GM10266 (cell line): ENCODE measurements at regions not wholly inside any gene's neighbourhood (a gene's known extent, or its start where the extent isn't known, plus 50 kb on each side); places are given as distances from the start of the nearest gene placed in this dataset.

Source experiments
- DNase-seq: peaks from one replicate; pipeline ENCODE4 v3.0.0; 2012; ENCODE audit errors: extremely low spot score
- TF ChIP-seq, protein P1 (sequence below): IDR thresholded peaks from 2 replicates; pipeline ENCODE4 v1.5.1; 2012; ENCODE audit warnings: mild to moderate bottlenecking, low read depth; ENCODE audit not compliant: control insufficient read depth, insufficient read depth; ENCODE audit errors: missing control alignments

- no peak for DNase-seq
- TF ChIP-seq, protein P1, sequence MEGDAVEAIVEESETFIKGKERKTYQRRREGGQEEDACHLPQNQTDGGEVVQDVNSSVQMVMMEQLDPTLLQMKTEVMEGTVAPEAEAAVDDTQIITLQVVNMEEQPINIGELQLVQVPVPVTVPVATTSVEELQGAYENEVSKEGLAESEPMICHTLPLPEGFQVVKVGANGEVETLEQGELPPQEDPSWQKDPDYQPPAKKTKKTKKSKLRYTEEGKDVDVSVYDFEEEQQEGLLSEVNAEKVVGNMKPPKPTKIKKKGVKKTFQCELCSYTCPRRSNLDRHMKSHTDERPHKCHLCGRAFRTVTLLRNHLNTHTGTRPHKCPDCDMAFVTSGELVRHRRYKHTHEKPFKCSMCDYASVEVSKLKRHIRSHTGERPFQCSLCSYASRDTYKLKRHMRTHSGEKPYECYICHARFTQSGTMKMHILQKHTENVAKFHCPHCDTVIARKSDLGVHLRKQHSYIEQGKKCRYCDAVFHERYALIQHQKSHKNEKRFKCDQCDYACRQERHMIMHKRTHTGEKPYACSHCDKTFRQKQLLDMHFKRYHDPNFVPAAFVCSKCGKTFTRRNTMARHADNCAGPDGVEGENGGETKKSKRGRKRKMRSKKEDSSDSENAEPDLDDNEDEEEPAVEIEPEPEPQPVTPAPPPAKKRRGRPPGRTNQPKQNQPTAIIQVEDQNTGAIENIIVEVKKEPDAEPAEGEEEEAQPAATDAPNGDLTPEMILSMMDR, result no peak
Measured at GRCh38 chr11:80562523-80563125, 1121.8 kb upstream of the TENM4 start.

DNA sequence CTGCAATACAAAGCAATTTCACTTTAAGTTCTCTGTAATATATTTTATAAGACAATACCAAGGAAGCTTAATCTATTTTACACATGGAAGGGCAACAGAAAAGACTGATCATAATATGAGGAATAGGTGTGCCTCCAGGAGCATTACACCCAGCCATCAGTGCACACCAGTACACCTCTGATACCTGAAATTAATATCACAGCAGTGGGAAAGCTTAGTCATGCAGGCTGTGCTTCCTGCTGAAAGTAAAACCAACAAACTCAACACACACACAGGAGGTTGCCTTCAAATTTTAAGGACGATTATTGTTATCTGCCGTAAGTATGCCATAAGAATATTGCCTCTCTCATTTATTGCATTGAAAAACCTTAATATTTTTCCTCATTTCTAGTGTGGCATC, 1119.1 kb upstream of the TENM4 start:
- no peak for DNase-seq
- TF ChIP-seq, protein P1, result no peak

- no peak for DNase-seq
- TF ChIP-seq, protein P1, result no peak
Measured at GRCh38 chr11:80553565-80553964, 1112.7 kb upstream of the TENM4 start.

GRCh38 chr11:80542704-80543103, 1101.9 kb upstream of the TENM4 start:
- DNase-seq, result no peak
- TF ChIP-seq, protein P1, result no peak

DNA sequence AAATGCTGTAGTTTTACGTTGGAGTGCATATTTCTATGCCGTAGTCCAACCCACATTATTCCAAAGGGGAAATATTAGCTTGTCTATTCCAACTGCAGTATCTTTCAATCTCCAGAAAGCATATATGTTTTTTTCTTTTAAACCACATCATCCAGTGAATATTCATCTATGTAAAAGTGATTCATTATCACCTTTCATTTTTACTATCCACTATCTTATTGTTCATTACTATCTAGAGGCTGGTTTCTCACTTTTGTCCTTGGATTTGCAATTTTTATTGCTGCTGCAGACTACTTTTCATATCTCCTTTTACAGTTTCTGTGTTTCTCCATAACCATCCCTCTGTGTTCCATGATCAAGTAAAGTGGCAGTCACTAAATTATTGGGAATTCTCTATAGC, 1097.2 kb upstream of the TENM4 start:
- TF ChIP-seq, protein P1, result no peak
- no peak for DNase-seq

DNA sequence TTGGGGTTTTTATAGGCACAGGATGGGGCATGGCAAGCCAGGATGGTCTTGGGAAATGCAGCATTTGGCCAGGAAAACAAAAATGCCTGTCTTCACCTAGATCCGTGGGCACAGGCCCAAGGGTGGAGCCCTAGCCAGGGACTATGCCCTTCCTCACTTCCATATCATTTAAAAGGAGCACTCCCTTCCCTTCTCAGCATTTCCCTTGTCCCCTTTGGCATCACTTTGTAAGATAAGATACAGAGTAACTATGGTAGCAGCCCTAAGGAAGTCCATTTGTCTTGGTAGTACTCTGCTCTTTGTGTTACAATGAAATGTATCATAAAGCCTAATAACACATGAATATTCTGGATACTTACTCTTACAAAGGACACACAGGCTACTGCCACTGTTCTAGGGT, 1092.6 kb upstream of the TENM4 start:
- TF ChIP-seq, protein P1, result no peak
- no peak for DNase-seq

DNA sequence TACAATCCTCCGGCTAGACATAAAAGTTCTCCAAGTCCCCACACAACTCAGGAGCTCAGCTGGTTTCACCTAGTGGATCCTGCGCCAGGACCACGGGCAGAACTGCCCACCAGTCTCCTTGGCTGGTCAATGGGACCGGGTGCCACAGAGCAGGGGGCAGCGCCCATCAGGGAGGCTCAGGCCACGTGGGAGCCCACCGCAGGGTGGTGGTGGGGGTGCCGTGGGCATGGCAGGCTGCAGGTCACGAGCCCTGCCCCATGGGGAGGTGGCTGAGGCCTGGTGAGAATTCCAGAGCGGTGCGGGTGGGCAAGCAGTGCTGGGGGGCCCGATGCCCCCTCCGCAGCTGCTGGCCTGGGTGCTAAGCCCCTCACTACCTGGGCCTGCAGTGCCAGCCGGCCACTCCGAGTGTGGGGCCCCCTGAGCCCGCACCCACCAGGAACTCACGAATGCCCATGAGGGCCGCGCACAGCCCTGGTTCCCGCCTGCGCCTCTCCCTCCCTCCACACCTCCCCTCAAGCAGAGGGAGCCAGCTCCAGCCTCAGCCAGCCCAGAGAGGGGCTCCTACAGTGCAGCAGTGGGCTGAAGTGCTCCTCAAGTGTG, 1091.9 kb upstream of the TENM4 start:
- no peak for DNase-seq
- TF ChIP-seq, protein P1, result no peak
